Ishikawa (cell line): ENCODE measurements at regions not wholly inside any gene's neighbourhood (a gene's known extent, or its start where the extent isn't known, plus 50 kb on each side); places are given as distances from the start of the nearest gene placed in this dataset.

ENCODE experiments used
- EGR1 ChIP-seq: IDR thresholded peaks from 2 replicates; pipeline ENCODE4 v1.6.1; 2012
- NFIC ChIP-seq: IDR thresholded peaks from 2 replicates; pipeline ENCODE4 v1.6.1; 2012
- YY1 ChIP-seq: IDR thresholded peaks from 2 replicates; pipeline ENCODE4 v1.6.1; 2012; ENCODE audit warnings: low read depth
- ZBTB7A ChIP-seq: IDR thresholded peaks from 2 replicates; pipeline ENCODE4 v1.6.1; 2012; ENCODE audit warnings: low read depth
- TF ChIP-seq, protein P1 (sequence below): IDR thresholded peaks from 2 replicates; pipeline ENCODE4 v1.6.1; 2012
- TF ChIP-seq, protein P2 (sequence below): IDR thresholded peaks from 2 replicates; pipeline ENCODE4 v1.6.1; 2012; ENCODE audit warnings: low read depth, mild to moderate bottlenecking

DNA sequence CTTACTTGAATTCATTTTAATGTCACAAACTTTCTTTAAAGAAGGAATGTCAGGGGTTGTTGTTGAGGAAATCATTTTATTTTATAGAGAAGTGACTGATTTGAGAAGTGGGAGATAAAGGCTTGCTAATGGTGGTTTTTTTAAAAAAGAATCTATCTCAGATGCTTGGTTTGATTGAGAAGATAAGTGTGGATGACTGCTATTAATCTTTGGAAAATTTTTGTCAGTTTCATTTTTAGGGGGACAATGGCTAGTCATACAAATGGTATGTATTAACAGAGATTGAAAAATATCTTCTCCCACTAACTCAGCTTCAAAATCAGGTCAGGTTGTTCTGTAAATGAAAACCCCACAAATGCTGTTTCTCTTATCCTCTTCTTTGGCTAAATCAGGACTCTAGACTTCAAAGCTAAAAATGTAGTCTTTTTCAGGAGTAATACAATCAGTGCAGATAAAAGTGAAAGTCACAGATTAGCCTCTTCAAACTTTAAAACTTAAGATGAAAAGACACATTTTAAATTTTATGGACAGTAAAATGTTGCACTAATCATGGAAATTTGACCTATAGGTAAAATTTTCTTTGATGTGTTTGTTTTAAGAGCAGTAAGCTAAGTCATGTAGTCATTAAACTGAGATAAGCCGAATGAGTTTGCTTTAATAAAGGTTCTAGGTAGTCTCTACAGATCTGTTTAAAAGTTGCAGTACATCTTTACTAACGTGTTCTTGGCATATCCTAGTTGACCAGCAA is 674.2 kb upstream of the VRK2 start:
- TF ChIP-seq, protein P1, sequence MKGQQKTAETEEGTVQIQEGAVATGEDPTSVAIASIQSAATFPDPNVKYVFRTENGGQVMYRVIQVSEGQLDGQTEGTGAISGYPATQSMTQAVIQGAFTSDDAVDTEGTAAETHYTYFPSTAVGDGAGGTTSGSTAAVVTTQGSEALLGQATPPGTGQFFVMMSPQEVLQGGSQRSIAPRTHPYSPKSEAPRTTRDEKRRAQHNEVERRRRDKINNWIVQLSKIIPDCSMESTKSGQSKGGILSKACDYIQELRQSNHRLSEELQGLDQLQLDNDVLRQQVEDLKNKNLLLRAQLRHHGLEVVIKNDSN, result no peak
- no peak for TF ChIP-seq YY1
- no peak for TF ChIP-seq ZBTB7A
- TF ChIP-seq, protein P2, sequence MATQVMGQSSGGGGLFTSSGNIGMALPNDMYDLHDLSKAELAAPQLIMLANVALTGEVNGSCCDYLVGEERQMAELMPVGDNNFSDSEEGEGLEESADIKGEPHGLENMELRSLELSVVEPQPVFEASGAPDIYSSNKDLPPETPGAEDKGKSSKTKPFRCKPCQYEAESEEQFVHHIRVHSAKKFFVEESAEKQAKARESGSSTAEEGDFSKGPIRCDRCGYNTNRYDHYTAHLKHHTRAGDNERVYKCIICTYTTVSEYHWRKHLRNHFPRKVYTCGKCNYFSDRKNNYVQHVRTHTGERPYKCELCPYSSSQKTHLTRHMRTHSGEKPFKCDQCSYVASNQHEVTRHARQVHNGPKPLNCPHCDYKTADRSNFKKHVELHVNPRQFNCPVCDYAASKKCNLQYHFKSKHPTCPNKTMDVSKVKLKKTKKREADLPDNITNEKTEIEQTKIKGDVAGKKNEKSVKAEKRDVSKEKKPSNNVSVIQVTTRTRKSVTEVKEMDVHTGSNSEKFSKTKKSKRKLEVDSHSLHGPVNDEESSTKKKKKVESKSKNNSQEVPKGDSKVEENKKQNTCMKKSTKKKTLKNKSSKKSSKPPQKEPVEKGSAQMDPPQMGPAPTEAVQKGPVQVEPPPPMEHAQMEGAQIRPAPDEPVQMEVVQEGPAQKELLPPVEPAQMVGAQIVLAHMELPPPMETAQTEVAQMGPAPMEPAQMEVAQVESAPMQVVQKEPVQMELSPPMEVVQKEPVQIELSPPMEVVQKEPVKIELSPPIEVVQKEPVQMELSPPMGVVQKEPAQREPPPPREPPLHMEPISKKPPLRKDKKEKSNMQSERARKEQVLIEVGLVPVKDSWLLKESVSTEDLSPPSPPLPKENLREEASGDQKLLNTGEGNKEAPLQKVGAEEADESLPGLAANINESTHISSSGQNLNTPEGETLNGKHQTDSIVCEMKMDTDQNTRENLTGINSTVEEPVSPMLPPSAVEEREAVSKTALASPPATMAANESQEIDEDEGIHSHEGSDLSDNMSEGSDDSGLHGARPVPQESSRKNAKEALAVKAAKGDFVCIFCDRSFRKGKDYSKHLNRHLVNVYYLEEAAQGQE, result no peak
- no peak for TF ChIP-seq EGR1
- no peak for TF ChIP-seq NFIC
